K562 (cell line): ENCODE measurements at regions not wholly inside any gene's neighbourhood (a gene's known extent, or its start where the extent isn't known, plus 50 kb on each side); places are given as distances from the start of the nearest gene placed in this dataset.

Source experiments
- ATAC-seq: fragments of 200-7000 bp; cut with Tn5 transposase; 3 replicates; pipeline ENCODE4 v1.9.1; 2020; ENCODE audit warnings: moderate library complexity
- BruUV-seq: library from RNA; stranded (reverse); fragments of 400-500 nt; replicated peaks from 2 replicates; lab custom pipeline; 2021; lab: Mats Ljungman, UMichigan
- CTCF ChIA-PET: fragments of 300-600 bp; formaldehyde crosslinking; extraction: SDS; loops from one replicate; lab custom pipeline; 2021; ENCODE audit warnings: low intra/inter-chr PET ratio; lab: Yijun Ruan, JAX
- POLR2A ChIA-PET: fragments of 300-600, 350-650 bp; sonication (Branson Sonifier 250); formaldehyde crosslinking; extraction: SDS; loops from one replicate; lab custom pipeline; 2021; ENCODE audit warnings: antibody characterized with exemption, inconsistent platforms; lab: Yijun Ruan, JAX
- DNase-seq, 4 experiments: peaks; one replicate each; pipeline versions ENCODE4 v3.0.0 to v3.0.0-alpha.2; 2011 to 2018; ENCODE audit warnings: low spot score in 3 of 4, mixed read lengths in 3 of 4; ENCODE audit errors: extremely low read depth in 1 of 4
- FAIRE-seq: peaks from 2 replicates; lab custom pipeline; 2011; peaks lifted over from hg19 to GRCh38; lab: Jason Lieb, UNC
- H2AFZ ChIP-seq: 2 replicates; pipeline ENCODE4 v1.6.0; 2011; ENCODE audit warnings: low read depth, low read length, control low read depth, inconsistent platforms
- H3K27ac ChIP-seq: fragments of 200-600 bp; 3 replicates; pipeline ENCODE4 v1.8.0; 2011; ENCODE audit warnings: low read depth, mild to moderate bottlenecking, control low read depth, inconsistent platforms, low read length, moderate library complexity, mixed read lengths; ENCODE audit errors: extremely low read depth
- H3K27me3 ChIP-seq, 2 experiments: fragments of 300-600 bp in 1 of 2; 2 replicates in 1 of 2; 3 replicates in 1 of 2; pipeline versions ENCODE4 v1.6.0 to v1.8.0; 2011; ENCODE audit warnings: inconsistent platforms in 2 of 2, low read length in 2 of 2, mild to moderate bottlenecking in 1 of 2, mixed read lengths in 1 of 2, moderate library complexity in 1 of 2; ENCODE audit not compliant: control insufficient read depth in 2 of 2, insufficient read depth in 2 of 2
- H3K36me3 ChIP-seq: fragments of 300-600 bp; 3 replicates; pipeline ENCODE4 v1.8.0; 2011; ENCODE audit warnings: mild to moderate bottlenecking, low read length, inconsistent platforms; ENCODE audit not compliant: control insufficient read depth, insufficient read depth
- H3K4me1 ChIP-seq, 2 experiments: fragments of 200-600 bp in 1 of 2; replicated peaks in 1 of 2; 2 replicates in 1 of 2; 3 replicates in 1 of 2; pipeline versions ENCODE4 v1.5.1 to v1.8.0; 2011; ENCODE audit warnings: inconsistent platforms in 2 of 2, low read length in 2 of 2, mild to moderate bottlenecking in 1 of 2, mixed read lengths in 1 of 2, moderate library complexity in 1 of 2; ENCODE audit not compliant: control insufficient read depth in 2 of 2, insufficient read depth in 2 of 2
- H3K4me2 ChIP-seq: 2 replicates; pipeline ENCODE4 v1.6.1; 2011; ENCODE audit warnings: low read length, control low read depth, inconsistent platforms, mixed read lengths; ENCODE audit not compliant: insufficient read depth
- H3K4me3 ChIP-seq: fragments of 200-600 bp; sonication (generic), shearing (Covaris generic); 2 replicates; pipeline ENCODE4 v1.5.1; 2016; ENCODE audit warnings: control low read depth, inconsistent platforms
- H3K79me2 ChIP-seq: fragments of 200-600 bp; 3 replicates; pipeline ENCODE4 v1.8.0; 2011; ENCODE audit warnings: low read length, inconsistent platforms; ENCODE audit not compliant: control insufficient read depth, insufficient read depth
- H3K9ac ChIP-seq, 2 experiments: 2 replicates each; pipeline versions ENCODE4 v1.6.0 to v1.6.1; 2011; ENCODE audit warnings: low read depth in 2 of 2, low read length in 2 of 2, control low read depth in 1 of 2, inconsistent platforms in 1 of 2, mild to moderate bottlenecking in 1 of 2, mixed read lengths in 1 of 2; ENCODE audit not compliant: insufficient read depth in 1 of 2
- H3K9me1 ChIP-seq: one replicate; pipeline ENCODE4 v1.6.0; 2011; ENCODE audit warnings: inconsistent platforms, mild to moderate bottlenecking, low read length, moderate library complexity; ENCODE audit not compliant: control insufficient read depth, insufficient read depth
- H3K9me3 ChIP-seq: replicated peaks from 2 replicates; pipeline ENCODE4 v1.5.1; 2011; ENCODE audit warnings: low read depth, low read length, inconsistent platforms; ENCODE audit not compliant: control insufficient read depth, insufficient read depth
- H4K20me1 ChIP-seq: replicated peaks from 2 replicates; pipeline ENCODE4 v1.6.1; 2011; ENCODE audit warnings: low read length, inconsistent platforms, mixed read lengths; ENCODE audit not compliant: control insufficient read depth, insufficient read depth
- CHD1 ChIP-seq: fragments of 200-600 bp; sonication (generic); IDR thresholded peaks from one replicate; pipeline ENCODE4 v1.6.1; 2012; ENCODE audit warnings: mild to moderate bottlenecking, moderate library complexity, low read length, inconsistent platforms
- ESRRA ChIP-seq: fragments of 450-650 bp; IDR thresholded peaks from 2 replicates; pipeline ENCODE4 v1.6.1; 2014; ENCODE audit warnings: low read depth, mild to moderate bottlenecking, moderate library complexity, borderline replicate concordance
- HDGF ChIP-seq: fragments of 450-650 bp; IDR thresholded peaks from 2 replicates; pipeline ENCODE4 v1.6.1; 2016
- HLTF ChIP-seq: fragments of 450-650 bp; IDR thresholded peaks from 2 replicates; pipeline ENCODE4 v1.6.1; 2016
- MNT ChIP-seq, 2 experiments: fragments of 450-650 bp; conservative IDR thresholded peaks; 2 replicates each; pipeline ENCODE4 v1.6.1; 2017; ENCODE audit warnings: mild to moderate bottlenecking in 2 of 2, moderate library complexity in 2 of 2
- NKRF ChIP-seq: fragments of 450-650 bp; IDR thresholded peaks from 2 replicates; pipeline ENCODE4 v1.6.1; 2016; ENCODE audit warnings: borderline replicate concordance
- PRMT5 ChIP-seq: sonication (generic); formaldehyde crosslinking; IDR thresholded peaks from 2 replicates; pipeline ENCODE4 v1.5.0; 2020; ENCODE audit warnings: missing genetic modification reagents
- ZBTB43 ChIP-seq: sonication (generic); formaldehyde crosslinking; IDR thresholded peaks from 2 replicates; pipeline ENCODE4 v1.8.0; 2023; ENCODE audit warnings: mild to moderate bottlenecking, missing genetic modification reagents
- ZNF324 ChIP-seq: fragments of 250-450 bp; sonication (Bioruptor Pico); IDR thresholded peaks from 2 replicates; pipeline ENCODE4 v1.4.0; 2020; ENCODE audit warnings: mild to moderate bottlenecking
- ZNF79 ChIP-seq: fragments of 250-450 bp; sonication (Bioruptor Pico); IDR thresholded peaks from 2 replicates; pipeline ENCODE4 v1.4.0; 2020; ENCODE audit warnings: low read depth, mild to moderate bottlenecking, moderate library complexity
- in situ Hi-C: fragments of 300-500 bp; cut with MboI; formaldehyde crosslinking; loops from 4 replicates; pipeline ENCODE4 v1.15.0; 2018; ENCODE audit warnings: inconsistent platforms, mixed read lengths
- intact Hi-C: fragments of 100-400 bp; cut with micrococcal nuclease; formaldehyde crosslinking; loops from 2 replicates; pipeline ENCODE4 v1.14.2; 2022
- TF ChIP-seq, protein P1 (sequence below): fragments of 450-650 bp; formaldehyde crosslinking; IDR thresholded peaks from 2 replicates; pipeline ENCODE4 v1.4.0; 2020; ENCODE audit warnings: mild to moderate bottlenecking, moderate library complexity
- TF ChIP-seq, protein P2 (sequence below): fragments of 150-350 bp; IDR thresholded peaks from 2 replicates; pipeline ENCODE4 v1.6.1; 2014; ENCODE audit warnings: low read depth, mild to moderate bottlenecking, low read length, borderline replicate concordance

- ChIA-PET POLR2A (interaction anchor here (0.6 kb wide), 1 partner anchor 495 kb away, joined by 3 read pairs; no protein-coding TSS in a partner anchor), CTCF (no interaction called here)
- no peaks in the 10 kb centered on the region for H4K20me1 ChIP-seq
- BruUV-seq = no TSS peak
- ATAC-seq (no peak), DNase-seq (no peak), FAIRE-seq (no peak)
- H3K4me1 ChIP-seq = no peaks in the 10 kb centered on the region
- H3K4me2 ChIP-seq = no peak overlapping the region
- H3K27ac ChIP-seq = no peak overlapping the region
- no peak overlapping the region for H2AFZ ChIP-seq
- TF ChIP-seq PRMT5 (CRISPR knock-in tag) = no peak
- no peak for TF ChIP-seq CHD1
- TF ChIP-seq, protein P1, sequence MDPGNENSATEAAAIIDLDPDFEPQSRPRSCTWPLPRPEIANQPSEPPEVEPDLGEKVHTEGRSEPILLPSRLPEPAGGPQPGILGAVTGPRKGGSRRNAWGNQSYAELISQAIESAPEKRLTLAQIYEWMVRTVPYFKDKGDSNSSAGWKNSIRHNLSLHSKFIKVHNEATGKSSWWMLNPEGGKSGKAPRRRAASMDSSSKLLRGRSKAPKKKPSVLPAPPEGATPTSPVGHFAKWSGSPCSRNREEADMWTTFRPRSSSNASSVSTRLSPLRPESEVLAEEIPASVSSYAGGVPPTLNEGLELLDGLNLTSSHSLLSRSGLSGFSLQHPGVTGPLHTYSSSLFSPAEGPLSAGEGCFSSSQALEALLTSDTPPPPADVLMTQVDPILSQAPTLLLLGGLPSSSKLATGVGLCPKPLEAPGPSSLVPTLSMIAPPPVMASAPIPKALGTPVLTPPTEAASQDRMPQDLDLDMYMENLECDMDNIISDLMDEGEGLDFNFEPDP (CRISPR knock-in tag) = no peak
- no peak for TF ChIP-seq ESRRA
- no peak for TF ChIP-seq ZBTB43
- TF ChIP-seq HDGF = no peak
- TF ChIP-seq, protein P2, sequence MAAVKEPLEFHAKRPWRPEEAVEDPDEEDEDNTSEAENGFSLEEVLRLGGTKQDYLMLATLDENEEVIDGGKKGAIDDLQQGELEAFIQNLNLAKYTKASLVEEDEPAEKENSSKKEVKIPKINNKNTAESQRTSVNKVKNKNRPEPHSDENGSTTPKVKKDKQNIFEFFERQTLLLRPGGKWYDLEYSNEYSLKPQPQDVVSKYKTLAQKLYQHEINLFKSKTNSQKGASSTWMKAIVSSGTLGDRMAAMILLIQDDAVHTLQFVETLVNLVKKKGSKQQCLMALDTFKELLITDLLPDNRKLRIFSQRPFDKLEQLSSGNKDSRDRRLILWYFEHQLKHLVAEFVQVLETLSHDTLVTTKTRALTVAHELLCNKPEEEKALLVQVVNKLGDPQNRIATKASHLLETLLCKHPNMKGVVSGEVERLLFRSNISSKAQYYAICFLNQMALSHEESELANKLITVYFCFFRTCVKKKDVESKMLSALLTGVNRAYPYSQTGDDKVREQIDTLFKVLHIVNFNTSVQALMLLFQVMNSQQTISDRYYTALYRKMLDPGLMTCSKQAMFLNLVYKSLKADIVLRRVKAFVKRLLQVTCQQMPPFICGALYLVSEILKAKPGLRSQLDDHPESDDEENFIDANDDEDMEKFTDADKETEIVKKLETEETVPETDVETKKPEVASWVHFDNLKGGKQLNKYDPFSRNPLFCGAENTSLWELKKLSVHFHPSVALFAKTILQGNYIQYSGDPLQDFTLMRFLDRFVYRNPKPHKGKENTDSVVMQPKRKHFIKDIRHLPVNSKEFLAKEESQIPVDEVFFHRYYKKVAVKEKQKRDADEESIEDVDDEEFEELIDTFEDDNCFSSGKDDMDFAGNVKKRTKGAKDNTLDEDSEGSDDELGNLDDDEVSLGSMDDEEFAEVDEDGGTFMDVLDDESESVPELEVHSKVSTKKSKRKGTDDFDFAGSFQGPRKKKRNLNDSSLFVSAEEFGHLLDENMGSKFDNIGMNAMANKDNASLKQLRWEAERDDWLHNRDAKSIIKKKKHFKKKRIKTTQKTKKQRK = no peak
- no peak for TF ChIP-seq ZNF324 (CRISPR knock-in tag)
- no peak for TF ChIP-seq NKRF
- no peak for TF ChIP-seq MNT (conservative IDR thresholded peaks at IDR 0.05)
- no peak for TF ChIP-seq ZNF79 (CRISPR knock-in tag)
- no peak for TF ChIP-seq HLTF
- TF ChIP-seq, all 486 proteins: peak for 0
- Histone ChIP-seq H3K79me2 (no peaks in the 10 kb centered on the region), H3K36me3 (no peaks in the 10 kb centered on the region), H3K9me3 (no peaks in the 10 kb centered on the region), H3K4me3 (no peak overlapping the region), H3K9ac (no peak overlapping the region), H3K9me1 (no peaks in the 10 kb centered on the region), H3K27me3 (no peaks in the 10 kb centered on the region)
- in situ Hi-C loops (no loop called here), intact Hi-C loops (no loop called here)
Observed at GRCh38 chr3:182668974-182669373, 124.3 kb upstream of the ATP11B start.
